Transverse colon (tissue), 4 donors: ENCODE measurements at regions not wholly inside any gene's neighbourhood (a gene's known extent, or its start where the extent isn't known, plus 50 kb on each side); places are given as distances from the start of the nearest gene placed in this dataset.

Source experiments
- DNase-seq: peaks from one replicate; pipeline ENCODE4 v3.0.0-alpha.2; 2019
- H3K27ac ChIP-seq, 4 donors: fragments of 200-600 bp; sonication (generic); 2 replicates each; pipeline ENCODE4 v1.5.1; 2016 to 2018; ENCODE audit warnings: inconsistent platforms in 4 of 4
- H3K27me3 ChIP-seq: fragments of 200-600 bp; sonication (generic); 2 replicates; pipeline ENCODE4 v1.5.1; 2017; ENCODE audit warnings: inconsistent platforms
- H3K36me3 ChIP-seq, 4 donors: fragments of 200-600 bp; sonication (generic); 2 replicates each; pipeline ENCODE4 v1.5.1; 2017 to 2019; ENCODE audit warnings: inconsistent platforms in 4 of 4
- H3K4me1 ChIP-seq, 4 donors: fragments of 200-600 bp; sonication (generic); 2 replicates each; pipeline ENCODE4 v1.5.1; 2017 to 2020; ENCODE audit warnings: inconsistent platforms in 4 of 4
- H3K4me3 ChIP-seq, 4 donors: fragments of 200-600 bp; sonication (generic); 1 replicate in 1 of 4; 2 replicates in 3 of 4; pipeline versions ENCODE4 v1.5.1 to v1.6.1; 2017 to 2019; ENCODE audit warnings: inconsistent platforms in 4 of 4
- H3K9me3 ChIP-seq, 2 donors: fragments of 200-600 bp; sonication (generic); 2 replicates each; pipeline ENCODE4 v1.5.1; 2017 to 2019; ENCODE audit warnings: inconsistent platforms in 2 of 2
- EP300 ChIP-seq: sonication (generic); formaldehyde crosslinking; IDR thresholded peaks from one replicate; pipeline ENCODE4 v1.6.1; 2017; ENCODE audit warnings: antibody characterized with exemption, low read depth
- POLR2A ChIP-seq: fragments of 450-650 bp; IDR thresholded peaks from one replicate; pipeline ENCODE4 v1.6.1; 2016; ENCODE audit warnings: antibody characterized with exemption, mild to moderate bottlenecking, moderate library complexity
- POLR2AphosphoS5 ChIP-seq, 3 donors: sonication (generic); formaldehyde crosslinking; IDR thresholded peaks; one replicate each; pipeline ENCODE4 v1.6.1; 2016; ENCODE audit warnings: antibody characterized with exemption in 3 of 3
- WGBS, 2 donors: methylation state at CpG; one replicate each; pipeline ENCODE4 v1.1.5; 2018; ENCODE audit warnings: low coverage in 1 of 2; 5-methylcytosine and 5-hydroxymethylcytosine counted together
- in situ Hi-C, 4 donors: fragments of 200-750 bp; cut with MboI; loops; one replicate each; pipeline versions ENCODE4 v1.15.0 to v1.15.1; 2017; ENCODE audit warnings: low sequenced_read_pairs in 3 of 4, low pct_ligation_motif_present in 1 of 4, low pct_unique_long_range_greater_than_20kb in 1 of 4
- intact Hi-C: fragments of 100-400 bp; cut with DNase I; formaldehyde crosslinking; loops from one replicate; pipeline ENCODE4 v1.15.1; 2023; ENCODE audit warnings: low total_unique reads
- TF ChIP-seq, protein P1 (sequence below), 5 experiments: fragments of 200-600 bp in 3 of 5; fragments of 450-650 bp in 2 of 5; sonication (generic) in 3 of 5; IDR thresholded peaks; 1 replicate in 2 of 5; 2 replicates in 3 of 5; pipeline ENCODE4 v1.5.1; 2016 to 2017; ENCODE audit warnings: antibody characterized with exemption in 5 of 5, inconsistent platforms in 3 of 5, mild to moderate bottlenecking in 2 of 5, moderate library complexity in 1 of 5

DNA sequence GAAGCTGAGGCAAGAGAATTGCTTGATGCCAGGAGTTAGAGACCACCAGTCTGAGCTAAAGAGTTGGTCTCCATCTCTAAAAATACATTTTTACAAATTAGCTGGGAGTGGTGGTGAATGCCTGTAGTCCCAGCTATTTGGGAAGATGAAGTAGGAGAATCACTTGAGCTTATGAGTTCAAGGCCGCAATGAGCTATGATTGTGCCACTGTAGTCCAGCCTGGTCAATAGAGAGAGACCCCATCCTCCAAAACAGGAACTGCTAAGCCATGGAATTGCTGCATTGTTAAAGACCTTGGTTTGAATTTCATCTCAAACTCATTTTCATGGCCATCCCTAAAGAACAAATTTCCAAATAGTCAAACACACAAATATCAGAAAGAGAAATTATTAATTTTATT, 113.9 kb upstream of the AGTR1 start:
- Histone ChIP-seq H3K27me3 (no peaks in the 10 kb centered on the region), H3K9me3 (no peaks in the 10 kb centered on the region), H3K27ac (no peak overlapping the region), H3K4me1 (no peaks in the 10 kb centered on the region), H3K36me3 (no peaks in the 10 kb centered on the region), H3K4me3 (no peak overlapping the region)
- in situ Hi-C loops: no loop called here
- TF ChIP-seq, protein P1, sequence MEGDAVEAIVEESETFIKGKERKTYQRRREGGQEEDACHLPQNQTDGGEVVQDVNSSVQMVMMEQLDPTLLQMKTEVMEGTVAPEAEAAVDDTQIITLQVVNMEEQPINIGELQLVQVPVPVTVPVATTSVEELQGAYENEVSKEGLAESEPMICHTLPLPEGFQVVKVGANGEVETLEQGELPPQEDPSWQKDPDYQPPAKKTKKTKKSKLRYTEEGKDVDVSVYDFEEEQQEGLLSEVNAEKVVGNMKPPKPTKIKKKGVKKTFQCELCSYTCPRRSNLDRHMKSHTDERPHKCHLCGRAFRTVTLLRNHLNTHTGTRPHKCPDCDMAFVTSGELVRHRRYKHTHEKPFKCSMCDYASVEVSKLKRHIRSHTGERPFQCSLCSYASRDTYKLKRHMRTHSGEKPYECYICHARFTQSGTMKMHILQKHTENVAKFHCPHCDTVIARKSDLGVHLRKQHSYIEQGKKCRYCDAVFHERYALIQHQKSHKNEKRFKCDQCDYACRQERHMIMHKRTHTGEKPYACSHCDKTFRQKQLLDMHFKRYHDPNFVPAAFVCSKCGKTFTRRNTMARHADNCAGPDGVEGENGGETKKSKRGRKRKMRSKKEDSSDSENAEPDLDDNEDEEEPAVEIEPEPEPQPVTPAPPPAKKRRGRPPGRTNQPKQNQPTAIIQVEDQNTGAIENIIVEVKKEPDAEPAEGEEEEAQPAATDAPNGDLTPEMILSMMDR (IDR thresholded peaks at IDR 0.05): no peak
- no peak for DNase-seq
- 92% methylated on average over 1 of the region's 1 CpG; no CpG with 5 or more reads in 1 of the 2 donors for WGBS, 2 donors
- intact Hi-C loops: no loop called here

DNA sequence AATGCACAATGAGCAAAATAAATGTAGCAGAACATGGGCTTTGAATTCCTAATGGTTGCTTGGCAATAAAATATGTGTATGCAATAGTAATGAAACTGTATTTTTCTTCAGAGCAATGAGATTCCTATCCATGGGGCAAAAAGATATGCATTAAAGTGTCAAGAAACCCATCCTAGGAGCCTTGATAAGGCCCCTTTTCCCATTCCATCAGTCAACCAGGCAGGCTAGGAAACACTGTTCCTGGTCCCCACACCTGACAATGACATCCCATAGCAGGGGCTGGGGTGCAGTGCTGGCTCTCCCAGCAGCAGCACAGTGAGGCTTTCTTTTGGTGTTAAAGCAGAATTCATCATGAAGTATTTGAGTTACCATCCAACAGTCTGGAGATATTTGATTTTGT, 113.3 kb upstream of the AGTR1 start:
- DNase-seq: no peak
- no peaks in the 10 kb centered on the region for H3K27me3 ChIP-seq
- no peaks in the 10 kb centered on the region for H3K9me3 ChIP-seq
- no peak overlapping the region for H3K27ac ChIP-seq
- no peaks in the 10 kb centered on the region for H3K4me1 ChIP-seq
- H3K4me3 ChIP-seq: no peak overlapping the region
- intact Hi-C loops: no loop called here
- in situ Hi-C loops: no loop called here
- no peaks in the 10 kb centered on the region for H3K36me3 ChIP-seq
- no peak for TF ChIP-seq POLR2A
- TF ChIP-seq POLR2AphosphoS5 (IDR thresholded peaks at IDR 0.05): no peak
- TF ChIP-seq, protein P1 (IDR thresholded peaks at IDR 0.05): no peak
- TF ChIP-seq EP300: no peak

DNA sequence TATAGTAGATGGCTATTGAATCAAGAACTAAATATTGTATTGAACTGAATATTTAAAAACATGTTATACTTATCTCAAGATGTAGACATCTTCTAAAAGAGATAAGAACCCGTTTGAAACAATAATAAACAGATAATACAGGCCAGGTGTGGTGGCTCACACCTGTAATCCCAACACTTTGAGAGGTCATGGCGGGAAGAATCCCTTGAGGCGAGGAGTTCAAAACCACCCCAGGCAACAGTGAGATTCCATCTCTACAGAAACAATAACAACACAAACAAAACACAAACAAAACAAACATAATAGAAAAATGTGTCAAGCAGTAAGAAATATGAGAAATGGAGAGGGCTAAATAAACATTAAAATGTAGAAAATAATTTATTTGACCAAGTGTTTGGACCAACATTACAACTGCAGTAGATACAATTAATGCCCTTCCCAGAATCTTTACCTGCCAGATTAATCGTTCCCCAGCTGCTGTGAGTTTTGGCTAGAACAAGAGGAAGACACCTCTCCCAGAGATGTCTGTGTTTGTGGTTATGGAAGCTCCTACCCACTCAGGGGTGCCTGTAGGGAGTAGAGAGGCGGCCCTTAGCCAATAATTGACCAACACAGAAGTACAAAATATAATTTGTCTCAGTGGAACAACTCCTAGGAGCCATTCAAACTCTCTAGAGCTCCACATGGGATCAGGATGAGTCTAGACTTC, 111.9 kb upstream of the AGTR1 start:
- 49 to 60% methylated on average over 1 to 5 of the region's 5 CpGs for whole genome bisulfite sequencing, 2 donors
- H3K36me3 ChIP-seq: no peaks in the 10 kb centered on the region
- no peaks in the 10 kb centered on the region for H3K9me3 ChIP-seq
- no peaks in the 10 kb centered on the region for H3K27me3 ChIP-seq
- no peak for DNase-seq
- in situ Hi-C loops: no loop called here
- H3K27ac ChIP-seq: no peak overlapping the region
- H3K4me3 ChIP-seq: no peak overlapping the region
- TF ChIP-seq, protein P1 (IDR thresholded peaks at IDR 0.05): no peak
- TF ChIP-seq EP300 (no peak), POLR2A (no peak), POLR2AphosphoS5 (IDR thresholded peaks at IDR 0.05) (no peak)
- H3K4me1 ChIP-seq: no peaks in the 10 kb centered on the region
- intact Hi-C loops: no loop called here

DNA sequence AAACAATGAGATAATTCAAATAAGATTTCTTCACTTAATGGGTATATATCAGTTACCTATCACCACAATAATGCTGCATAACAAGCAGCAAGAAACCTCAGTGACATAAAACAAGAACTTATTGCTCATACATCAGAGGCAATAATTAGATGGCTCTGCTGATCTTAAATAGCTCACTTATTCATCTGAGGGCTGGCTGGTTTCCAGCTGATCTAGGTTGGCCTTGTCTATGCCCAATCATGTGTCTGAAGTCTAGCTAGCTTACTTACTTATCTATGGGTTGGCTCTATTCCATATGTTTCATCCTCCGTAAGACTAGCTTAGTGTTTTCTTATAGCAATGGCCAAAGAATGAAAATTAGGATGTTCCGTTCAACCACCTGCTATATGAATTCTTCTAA, 109.4 kb upstream of the AGTR1 start:
- DNase-seq: no peak
- H3K27me3 ChIP-seq: no peaks in the 10 kb centered on the region
- H3K4me3 ChIP-seq: no peak overlapping the region
- no peaks in the 10 kb centered on the region for H3K4me1 ChIP-seq
- intact Hi-C loops: no loop called here
- no peaks in the 10 kb centered on the region for H3K36me3 ChIP-seq
- in situ Hi-C loops: no loop called here
- no peaks in the 10 kb centered on the region for H3K9me3 ChIP-seq
- WGBS, 2 donors: 97 to 100% methylated on average over 2 of the region's 2 CpGs
- TF ChIP-seq POLR2AphosphoS5 (IDR thresholded peaks at IDR 0.05) (no peak), EP300 (no peak), POLR2A (no peak)
- TF ChIP-seq, protein P1 (IDR thresholded peaks at IDR 0.05): no peak
- H3K27ac ChIP-seq: no peak overlapping the region
